Fibroblast of mammary gland (primary cell): ENCODE measurements at regions not wholly inside any gene's neighbourhood (a gene's known extent, or its start where the extent isn't known, plus 50 kb on each side); places are given as distances from the start of the nearest gene placed in this dataset.

Experiments used
- DNase-seq: peaks from one replicate; pipeline ENCODE4 v3.0.0-alpha.2; 2010; ENCODE audit warnings: low read depth
- H3K4me3 ChIP-seq: 2 replicates; pipeline ENCODE4 v1.5.1; 2011; ENCODE audit warnings: low read depth, mild to moderate bottlenecking, low read length, moderate library complexity; ENCODE audit not compliant: control insufficient read depth
- TF ChIP-seq, protein P1 (sequence below): conservative IDR thresholded peaks from 2 replicates; pipeline ENCODE4 v1.5.1; 2011; ENCODE audit warnings: low read depth, low read length, inconsistent platforms; ENCODE audit not compliant: control insufficient read depth, insufficient read depth

DNA sequence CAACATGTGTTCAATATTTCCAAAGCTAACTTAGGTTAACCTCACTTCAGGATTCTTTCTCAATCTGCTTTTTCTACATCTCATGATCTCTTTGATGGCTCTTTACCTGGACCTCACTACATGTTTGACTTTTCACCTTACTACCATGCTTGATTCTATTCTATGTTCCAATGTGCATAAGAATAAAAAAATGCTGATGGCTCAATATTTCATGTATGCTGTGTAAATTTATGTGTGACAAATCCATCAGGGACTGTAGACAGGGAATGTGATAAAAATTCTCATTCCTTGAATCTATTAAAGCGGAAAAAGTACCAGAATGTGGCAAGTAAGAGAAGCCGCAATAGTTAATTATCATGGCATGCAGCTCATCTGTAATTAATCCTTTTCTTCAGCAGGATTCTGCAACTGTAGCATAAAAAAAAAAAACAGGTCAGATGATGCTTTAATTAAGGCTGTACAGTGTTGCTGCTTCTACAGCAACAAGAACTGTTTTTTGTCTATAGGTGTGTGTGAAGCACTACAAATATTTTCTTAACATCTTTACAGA is 276.9 kb upstream of the PRKD1 start:
- no peak overlapping the region for H3K4me3 ChIP-seq
- DNase-seq: no peak
- TF ChIP-seq, protein P1, sequence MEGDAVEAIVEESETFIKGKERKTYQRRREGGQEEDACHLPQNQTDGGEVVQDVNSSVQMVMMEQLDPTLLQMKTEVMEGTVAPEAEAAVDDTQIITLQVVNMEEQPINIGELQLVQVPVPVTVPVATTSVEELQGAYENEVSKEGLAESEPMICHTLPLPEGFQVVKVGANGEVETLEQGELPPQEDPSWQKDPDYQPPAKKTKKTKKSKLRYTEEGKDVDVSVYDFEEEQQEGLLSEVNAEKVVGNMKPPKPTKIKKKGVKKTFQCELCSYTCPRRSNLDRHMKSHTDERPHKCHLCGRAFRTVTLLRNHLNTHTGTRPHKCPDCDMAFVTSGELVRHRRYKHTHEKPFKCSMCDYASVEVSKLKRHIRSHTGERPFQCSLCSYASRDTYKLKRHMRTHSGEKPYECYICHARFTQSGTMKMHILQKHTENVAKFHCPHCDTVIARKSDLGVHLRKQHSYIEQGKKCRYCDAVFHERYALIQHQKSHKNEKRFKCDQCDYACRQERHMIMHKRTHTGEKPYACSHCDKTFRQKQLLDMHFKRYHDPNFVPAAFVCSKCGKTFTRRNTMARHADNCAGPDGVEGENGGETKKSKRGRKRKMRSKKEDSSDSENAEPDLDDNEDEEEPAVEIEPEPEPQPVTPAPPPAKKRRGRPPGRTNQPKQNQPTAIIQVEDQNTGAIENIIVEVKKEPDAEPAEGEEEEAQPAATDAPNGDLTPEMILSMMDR: no peak

DNA sequence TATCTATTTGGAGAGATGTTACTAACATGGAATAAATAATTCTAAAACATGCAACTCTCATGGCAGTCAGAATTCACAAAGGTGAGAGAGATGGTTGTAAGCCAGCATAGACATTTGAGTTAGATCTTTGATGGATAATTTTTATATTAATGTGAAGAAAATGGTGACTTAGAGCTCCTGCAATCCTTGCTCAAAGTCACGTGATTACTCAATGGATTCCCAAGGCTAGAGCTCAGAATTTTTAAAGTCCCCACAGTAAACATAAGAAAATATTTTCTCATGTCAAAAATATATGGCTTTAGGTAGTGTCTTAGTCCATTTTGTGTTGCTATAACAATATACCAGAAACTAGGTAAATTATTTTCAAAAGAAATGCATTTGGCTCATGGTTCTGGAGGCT is 281.5 kb upstream of the PRKD1 start:
- no peak overlapping the region for H3K4me3 ChIP-seq
- TF ChIP-seq, protein P1: no peak
- no peak for DNase-seq

DNA sequence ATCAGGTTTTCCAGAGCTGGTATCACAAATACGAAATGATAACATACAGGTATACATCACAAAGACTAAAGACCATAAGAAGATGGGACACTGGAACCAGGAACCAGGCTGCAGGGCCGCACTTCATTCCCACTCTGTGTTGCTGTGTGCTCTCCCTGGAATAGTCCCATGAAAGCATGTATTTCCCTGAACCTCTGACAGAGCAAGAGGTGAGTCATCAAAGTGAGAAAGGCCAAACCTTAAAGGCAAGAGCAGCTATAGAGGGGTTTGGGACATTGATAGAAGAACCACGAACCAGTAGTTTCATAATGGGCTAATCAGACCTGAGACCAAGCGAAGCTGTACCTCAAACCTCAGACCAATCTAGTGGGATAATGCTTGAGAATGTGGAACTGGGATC is 283.0 kb upstream of the PRKD1 start:
- H3K4me3 ChIP-seq: no peak overlapping the region
- DNase-seq: peak; percentile 79
- TF ChIP-seq, protein P1: no peak

DNA sequence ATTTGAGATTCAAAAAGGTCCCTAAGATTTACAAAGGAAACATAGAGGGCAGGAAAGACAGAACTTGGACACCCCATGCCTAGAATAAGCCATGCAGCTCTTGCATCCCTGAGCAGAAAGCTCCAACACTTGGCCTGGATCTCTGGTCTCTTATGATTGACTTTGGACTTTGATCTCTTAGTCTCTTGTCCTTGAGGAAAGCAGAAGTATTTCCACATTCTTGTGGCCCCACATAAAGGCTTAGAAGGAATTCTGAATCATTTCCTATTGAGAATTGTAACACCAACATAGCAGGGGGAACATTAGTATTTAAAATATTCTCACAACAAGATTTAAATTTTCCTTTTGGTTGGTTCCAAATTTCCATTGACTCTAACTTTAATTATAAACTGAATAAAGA is 283.7 kb upstream of the PRKD1 start:
- H3K4me3 ChIP-seq: no peak overlapping the region
- peak; percentile 55 for DNase-seq
- TF ChIP-seq, protein P1: no peak

DNA sequence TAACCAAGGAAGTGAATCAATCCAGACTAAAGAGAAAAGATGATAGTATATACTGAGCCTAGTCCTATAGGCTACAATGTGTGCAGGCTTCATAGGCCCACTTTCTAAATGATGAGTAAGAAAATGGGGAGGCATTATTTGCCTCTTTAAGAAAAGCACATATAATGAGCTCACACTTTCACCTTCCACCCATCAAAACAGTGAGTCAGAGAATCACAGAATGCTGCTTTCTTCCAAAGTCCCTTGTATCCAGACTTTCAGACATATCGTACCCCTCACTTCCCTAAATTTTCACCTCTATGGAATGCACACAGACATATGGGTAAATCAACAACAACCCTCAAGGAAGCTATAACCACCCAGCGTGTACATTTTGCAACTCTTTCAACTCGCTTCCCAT is 286.4 kb upstream of the PRKD1 start:
- H3K4me3 ChIP-seq: no peak overlapping the region
- peak; percentile 82 for DNase-seq
- TF ChIP-seq, protein P1: no peak

DNA sequence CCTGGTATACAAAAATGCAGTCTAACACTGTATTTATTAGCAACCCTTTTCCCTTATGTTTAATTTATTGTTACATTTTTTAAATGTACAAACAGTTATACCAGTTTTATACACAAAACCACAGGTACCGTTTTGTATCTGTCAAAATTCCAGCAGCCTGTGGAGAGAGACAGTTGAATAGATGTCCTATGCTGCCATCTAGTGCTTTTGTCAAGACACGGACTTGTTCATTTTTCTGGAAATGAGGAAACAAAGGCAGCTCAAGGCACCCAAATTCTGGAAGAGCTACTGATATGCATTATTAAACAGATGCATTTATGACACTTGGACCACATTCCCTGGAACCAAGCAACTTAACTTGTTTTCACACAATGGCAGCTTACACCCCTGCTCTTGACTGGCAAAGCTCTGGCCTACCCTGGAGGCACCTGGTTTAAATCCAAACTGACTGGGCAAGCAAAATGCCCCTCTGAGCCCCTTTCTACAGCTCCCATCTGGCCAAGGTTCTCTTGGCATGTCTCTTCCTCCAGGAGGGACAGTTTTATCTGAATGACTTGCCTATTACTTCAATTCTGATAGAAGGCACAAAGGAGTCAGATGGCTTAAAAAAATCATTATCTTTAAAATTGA is 286.9 kb upstream of the PRKD1 start:
- TF ChIP-seq, protein P1: peak; percentile 71
- DNase-seq: peak; percentile 89
- H3K4me3 ChIP-seq: no peak overlapping the region

DNA sequence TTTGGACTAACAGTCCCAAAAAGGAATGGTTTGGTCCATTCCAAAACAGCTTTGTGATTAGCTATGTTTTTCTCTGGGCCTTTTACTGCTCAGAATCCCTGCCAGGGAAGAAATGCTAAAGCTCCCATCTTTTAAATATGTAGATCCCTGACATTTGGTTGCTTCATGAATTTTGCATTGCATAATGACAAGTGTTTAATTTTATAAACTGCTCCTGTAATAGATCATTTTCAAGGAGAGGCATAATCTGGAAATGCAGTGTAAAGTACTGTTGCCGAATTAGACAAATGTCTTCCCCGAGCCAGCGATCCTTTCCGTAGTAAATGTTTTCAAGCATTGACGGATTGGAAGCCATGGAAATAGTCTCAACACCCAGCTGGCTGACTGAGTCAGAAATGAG is 291.3 kb upstream of the PRKD1 start:
- TF ChIP-seq, protein P1: no peak
- no peak overlapping the region for H3K4me3 ChIP-seq
- no peak for DNase-seq
